ENCODE measurements at regions not wholly inside any gene's neighbourhood (a gene's known extent, or its start where the extent isn't known, plus 50 kb on each side); places are given as distances from the start of the nearest gene placed in this dataset.
"Not testable (repeated sequence)": the region's sequence is repeated elsewhere in the genome, so short reads cannot be mapped to it uniquely, and the experiment has no call there.

DNA sequence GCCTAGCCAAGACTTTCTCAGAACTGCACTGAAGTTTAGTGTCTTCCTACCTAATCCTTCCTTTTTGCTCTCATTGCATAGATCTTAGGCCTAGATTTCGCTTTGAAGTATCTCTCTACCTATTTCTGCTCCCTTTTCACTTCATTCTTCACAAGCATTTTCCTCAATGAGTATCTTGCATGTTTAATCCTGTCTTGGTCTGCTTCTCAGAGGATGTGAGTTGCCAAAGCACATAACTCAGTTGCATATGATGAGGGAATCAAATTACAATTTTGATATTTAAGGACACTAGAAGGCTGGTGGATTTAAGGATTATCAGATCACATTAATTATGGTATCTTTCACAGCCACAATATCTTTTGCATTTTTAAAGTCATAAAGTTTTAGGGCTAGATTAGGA lies 195.5 kb upstream of the DAAM1 start:
- Histone ChIP-seq H3K4ac (ENCODE audit: low read length) (no peak overlapping the region), H3K23ac (ENCODE audit: low read depth, low read length, poor library complexity) (no peak overlapping the region), H3K27me3 (ENCODE audit: control insufficient read depth in 3 of 3, insufficient read depth in 3 of 3, low read depth in 1 of 3, low read length in 3 of 3) (no peaks in the 10 kb centered on the region), H3K4me1 (ENCODE audit: control insufficient read depth in 2 of 2, insufficient read depth in 1 of 2, low read depth in 1 of 2, low read length in 2 of 2) (no peaks in the 10 kb centered on the region), H3K4me2 (ENCODE audit: insufficient read depth, low read length, poor library complexity, severe bottlenecking) (no peak overlapping the region), H4K91ac (ENCODE audit: low read depth, low read length, poor library complexity) (no peak overlapping the region), H3K14ac (ENCODE audit: low read length) (no peak overlapping the region), H2AFZ (ENCODE audit: low read length) (no peak overlapping the region), H3K27ac (replicated peaks; ENCODE audit: low read length) (no peak overlapping the region), H2AK5ac (ENCODE audit: low read depth, low read length) (no peak overlapping the region), H3K4me3 (ENCODE audit: low read length in 2 of 2) (no peak overlapping the region), H4K8ac (ENCODE audit: low read depth, low read length) (no peak overlapping the region), H3K36me3 (replicated peaks in 1 of 2; ENCODE audit: control insufficient read depth in 2 of 2, insufficient read depth in 2 of 2, low read length in 2 of 2) (no peaks in the 10 kb centered on the region), H2BK12ac (ENCODE audit: low read length) (no peak overlapping the region), H3K9ac (ENCODE audit: low read depth, low read length, poor library complexity) (no peak overlapping the region), H2BK5ac (ENCODE audit: low read length) (no peak overlapping the region), H3K18ac (ENCODE audit: low read length) (no peak overlapping the region), H3K79me1 (ENCODE audit: low read depth, low read length) (no peaks in the 10 kb centered on the region), H2BK15ac (ENCODE audit: low read length) (no peak overlapping the region), H3K9me3 (replicated peaks in 1 of 2; ENCODE audit: control insufficient read depth in 2 of 2, insufficient read depth in 1 of 2, low read depth in 1 of 2, low read length in 2 of 2) (no peaks in the 10 kb centered on the region), H2BK120ac (ENCODE audit: low read depth, low read length) (no peak overlapping the region)
- WGBS, 2 donors (ENCODE audit: extremely low coverage in 2 of 2, insufficient read length in 2 of 2, insufficient replicate concordance in 1 of 2): no CpG with 5 or more reads among the region's 1 CpG
- DNase-seq (ENCODE audit: low spot score): no peak

DNA sequence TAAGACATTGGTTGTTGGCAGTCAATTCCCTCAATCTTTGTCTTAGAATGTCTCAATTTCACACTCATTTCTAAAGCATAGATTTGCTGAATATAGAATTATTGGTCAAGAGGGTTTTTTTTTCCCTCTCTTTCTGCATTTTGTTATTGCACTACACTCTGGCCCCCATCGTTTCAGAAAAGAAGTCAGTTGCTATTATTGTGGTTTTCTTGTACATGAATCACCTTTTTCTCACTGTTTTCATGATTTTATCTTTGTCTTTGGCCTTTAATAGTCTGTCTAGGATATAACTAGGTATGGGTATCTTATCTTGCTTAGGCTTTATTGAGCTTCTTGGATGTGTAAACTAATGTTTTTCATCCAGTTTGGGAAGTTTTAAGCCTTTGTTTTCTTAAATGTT lies 194.3 kb upstream of the DAAM1 start:
- Histone ChIP-seq H3K18ac (ENCODE audit: low read length) (no peak overlapping the region), H3K14ac (ENCODE audit: low read length) (no peak overlapping the region), H3K27me3 (ENCODE audit: control insufficient read depth in 3 of 3, insufficient read depth in 3 of 3, low read depth in 1 of 3, low read length in 3 of 3) (no peaks in the 10 kb centered on the region), H2BK12ac (ENCODE audit: low read length) (no peak overlapping the region), H3K4me3 (ENCODE audit: low read length in 2 of 2) (no peak overlapping the region), H4K8ac (ENCODE audit: low read depth, low read length) (no peak overlapping the region), H2AK5ac (ENCODE audit: low read depth, low read length) (no peak overlapping the region), H2BK15ac (ENCODE audit: low read length) (no peak overlapping the region), H4K91ac (ENCODE audit: low read depth, low read length, poor library complexity) (no peak overlapping the region), H2BK5ac (ENCODE audit: low read length) (no peak overlapping the region), H3K23ac (ENCODE audit: low read depth, low read length, poor library complexity) (no peak overlapping the region), H2AFZ (ENCODE audit: low read length) (no peak overlapping the region), H3K4ac (ENCODE audit: low read length) (no peak overlapping the region), H3K4me1 (ENCODE audit: control insufficient read depth in 2 of 2, insufficient read depth in 1 of 2, low read depth in 1 of 2, low read length in 2 of 2) (no peaks in the 10 kb centered on the region), H3K79me1 (ENCODE audit: low read depth, low read length) (no peaks in the 10 kb centered on the region), H3K9ac (ENCODE audit: low read depth, low read length, poor library complexity) (no peak overlapping the region), H3K27ac (replicated peaks; ENCODE audit: low read length) (no peak overlapping the region), H3K36me3 (replicated peaks in 1 of 2; ENCODE audit: control insufficient read depth in 2 of 2, insufficient read depth in 2 of 2, low read length in 2 of 2) (no peaks in the 10 kb centered on the region), H3K9me3 (replicated peaks in 1 of 2; ENCODE audit: control insufficient read depth in 2 of 2, insufficient read depth in 1 of 2, low read depth in 1 of 2, low read length in 2 of 2) (no peaks in the 10 kb centered on the region), H2BK120ac (ENCODE audit: low read depth, low read length) (no peak overlapping the region), H3K4me2 (ENCODE audit: insufficient read depth, low read length, poor library complexity, severe bottlenecking) (no peak overlapping the region)
- no peak for DNase-seq (ENCODE audit: low spot score)
- WGBS, 2 donors (ENCODE audit: extremely low coverage in 2 of 2, insufficient read length in 2 of 2, insufficient replicate concordance in 1 of 2): no CpG with 5 or more reads among the region's 1 CpG

GRCh38 chr14:59004012-59004411 lies 184.5 kb upstream of the DAAM1 start:
- Histone ChIP-seq H3K9me3 (replicated peaks in 1 of 2; ENCODE audit: control insufficient read depth in 2 of 2, insufficient read depth in 1 of 2, low read depth in 1 of 2, low read length in 2 of 2) (no peaks in the 10 kb centered on the region), H3K27me3 (ENCODE audit: control insufficient read depth in 3 of 3, insufficient read depth in 3 of 3, low read depth in 1 of 3, low read length in 3 of 3) (no peaks in the 10 kb centered on the region), H4K91ac (ENCODE audit: low read depth, low read length, poor library complexity) (no peak overlapping the region), H2BK15ac (ENCODE audit: low read length) (no peak overlapping the region), H3K4me1 (ENCODE audit: control insufficient read depth in 2 of 2, insufficient read depth in 1 of 2, low read depth in 1 of 2, low read length in 2 of 2) (peaks cover 0 to 4% of the 10 kb centered on the region in 2 donors), H3K23ac (ENCODE audit: low read depth, low read length, poor library complexity) (no peak overlapping the region), H2AFZ (ENCODE audit: low read length) (no peak overlapping the region), H3K18ac (ENCODE audit: low read length) (no peak overlapping the region), H2BK5ac (ENCODE audit: low read length) (no peak overlapping the region), H3K4me3 (ENCODE audit: low read length in 2 of 2) (no peak overlapping the region), H3K79me1 (ENCODE audit: low read depth, low read length) (no peaks in the 10 kb centered on the region), H2AK5ac (ENCODE audit: low read depth, low read length) (no peak overlapping the region), H2BK12ac (ENCODE audit: low read length) (no peak overlapping the region), H2BK120ac (ENCODE audit: low read depth, low read length) (no peak overlapping the region), H3K36me3 (replicated peaks in 1 of 2; ENCODE audit: control insufficient read depth in 2 of 2, insufficient read depth in 2 of 2, low read length in 2 of 2) (no peaks in the 10 kb centered on the region), H4K8ac (ENCODE audit: low read depth, low read length) (no peak overlapping the region), H3K14ac (ENCODE audit: low read length) (no peak overlapping the region), H3K27ac (replicated peaks; ENCODE audit: low read length) (no peak overlapping the region), H3K4ac (ENCODE audit: low read length) (no peak overlapping the region), H3K4me2 (ENCODE audit: insufficient read depth, low read length, poor library complexity, severe bottlenecking) (no peak overlapping the region), H3K9ac (ENCODE audit: low read depth, low read length, poor library complexity) (no peak overlapping the region)
- DNase-seq (ENCODE audit: low spot score): no peak
- WGBS, 2 donors (ENCODE audit: extremely low coverage in 2 of 2, insufficient read length in 2 of 2, insufficient replicate concordance in 1 of 2): no CpG with 5 or more reads among the region's 2 CpGs

DNA sequence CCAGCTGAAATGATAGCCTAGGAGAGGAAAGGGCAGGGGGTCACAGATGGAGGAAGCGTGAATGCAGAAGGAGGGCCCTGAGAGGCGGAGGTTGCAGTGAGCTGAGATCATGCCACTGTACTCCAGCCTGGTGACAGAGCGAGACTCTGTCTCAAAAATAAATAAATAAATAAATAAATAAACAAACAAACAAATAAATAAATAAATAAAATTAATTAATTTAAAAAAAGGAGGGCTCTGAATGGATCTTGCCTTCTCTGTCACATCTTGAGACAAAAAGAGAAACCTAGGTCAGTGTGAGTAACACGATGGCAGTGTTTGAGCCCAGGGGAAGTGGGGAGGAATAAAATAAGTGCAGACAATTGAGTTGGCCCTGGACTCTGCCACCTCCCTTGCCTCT lies 182.3 kb upstream of the DAAM1 start:
- not testable (repeated sequence) for H2BK15ac ChIP-seq (ENCODE audit: low read length); H2BK12ac ChIP-seq (ENCODE audit: low read length); H2BK120ac ChIP-seq (ENCODE audit: low read depth, low read length); H3K79me1 ChIP-seq (ENCODE audit: low read depth, low read length); H3K9me3 ChIP-seq (replicated peaks in 1 of 2; ENCODE audit: control insufficient read depth in 2 of 2, insufficient read depth in 1 of 2, low read depth in 1 of 2, low read length in 2 of 2); H2AK5ac ChIP-seq (ENCODE audit: low read depth, low read length); H3K27ac ChIP-seq (replicated peaks; ENCODE audit: low read length); DNase-seq (ENCODE audit: low spot score); H2AFZ ChIP-seq (ENCODE audit: low read length); H3K36me3 ChIP-seq (replicated peaks in 1 of 2; ENCODE audit: control insufficient read depth in 2 of 2, insufficient read depth in 2 of 2, low read length in 2 of 2); H3K4me2 ChIP-seq (ENCODE audit: insufficient read depth, low read length, poor library complexity, severe bottlenecking); H3K9ac ChIP-seq (ENCODE audit: low read depth, low read length, poor library complexity); H3K4ac ChIP-seq (ENCODE audit: low read length); H4K8ac ChIP-seq (ENCODE audit: low read depth, low read length); H3K18ac ChIP-seq (ENCODE audit: low read length); H3K14ac ChIP-seq (ENCODE audit: low read length); H3K4me3 ChIP-seq (ENCODE audit: low read length in 2 of 2); H2BK5ac ChIP-seq (ENCODE audit: low read length); H3K4me1 ChIP-seq (ENCODE audit: control insufficient read depth in 2 of 2, insufficient read depth in 1 of 2, low read depth in 1 of 2, low read length in 2 of 2); H3K23ac ChIP-seq (ENCODE audit: low read depth, low read length, poor library complexity); H4K91ac ChIP-seq (ENCODE audit: low read depth, low read length, poor library complexity); H3K27me3 ChIP-seq (ENCODE audit: control insufficient read depth in 3 of 3, insufficient read depth in 3 of 3, low read depth in 1 of 3, low read length in 3 of 3)
- WGBS, 2 donors (ENCODE audit: extremely low coverage in 2 of 2, insufficient read length in 2 of 2, insufficient replicate concordance in 1 of 2): no CpG with 5 or more reads among the region's 4 CpGs

Data from neuronal stem cell (in vitro differentiated cells).